HG03045 (cell line): ENCODE measurements at regions not wholly inside any gene's neighbourhood (a gene's known extent, or its start where the extent isn't known, plus 50 kb on each side); places are given as distances from the start of the nearest gene placed in this dataset.

Source experiments
- ATAC-seq: cut with Tn5 transposase; IDR thresholded peaks from one replicate; pipeline ENCODE4 v1.9.1; 2021; ENCODE audit warnings: mild to moderate bottlenecking, moderate library complexity; ENCODE audit not compliant: unreplicated experiment

GRCh38 chr5:106172681-106173532, 1497.8 kb downstream of the EFNA5 start:
- no peak for ATAC-seq

DNA sequence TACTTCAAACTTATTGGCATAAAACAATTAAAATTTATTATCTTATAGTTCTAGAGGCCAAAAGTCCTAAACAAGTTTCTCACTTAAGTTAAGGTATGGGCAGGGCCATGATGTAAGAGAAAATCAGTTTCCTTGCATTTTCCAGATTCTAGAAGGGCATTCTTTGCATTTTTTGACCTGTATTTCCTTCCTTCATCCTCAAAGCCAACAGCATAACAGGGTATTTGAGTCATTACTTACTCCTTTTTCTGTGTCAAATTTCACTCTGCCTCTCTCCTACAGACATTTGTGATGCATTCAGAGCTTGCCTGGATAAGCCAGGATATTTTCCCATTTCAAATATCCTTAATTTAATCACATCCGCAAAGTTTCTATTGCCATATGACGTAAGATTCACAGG, 1499.0 kb downstream of the EFNA5 start:
- no peak for ATAC-seq

DNA sequence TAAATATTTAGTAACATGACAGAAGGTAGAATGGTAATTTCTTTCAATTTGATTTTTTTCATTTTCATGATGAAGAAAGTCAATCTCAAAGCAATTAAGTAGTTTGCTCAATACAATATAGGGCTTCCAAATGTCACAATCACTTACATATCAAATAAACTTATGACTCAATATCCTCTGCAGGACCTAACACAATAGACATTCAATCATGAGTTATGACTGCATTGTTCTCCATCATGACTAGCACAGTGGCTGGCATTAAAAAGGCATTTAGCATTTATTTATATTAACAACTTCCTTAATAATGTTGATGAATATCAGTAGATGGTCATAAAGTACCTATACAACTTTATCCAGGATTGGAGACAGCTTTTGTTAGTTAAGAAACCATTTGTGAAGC, 1499.6 kb downstream of the EFNA5 start:
- ATAC-seq: no peak

DNA sequence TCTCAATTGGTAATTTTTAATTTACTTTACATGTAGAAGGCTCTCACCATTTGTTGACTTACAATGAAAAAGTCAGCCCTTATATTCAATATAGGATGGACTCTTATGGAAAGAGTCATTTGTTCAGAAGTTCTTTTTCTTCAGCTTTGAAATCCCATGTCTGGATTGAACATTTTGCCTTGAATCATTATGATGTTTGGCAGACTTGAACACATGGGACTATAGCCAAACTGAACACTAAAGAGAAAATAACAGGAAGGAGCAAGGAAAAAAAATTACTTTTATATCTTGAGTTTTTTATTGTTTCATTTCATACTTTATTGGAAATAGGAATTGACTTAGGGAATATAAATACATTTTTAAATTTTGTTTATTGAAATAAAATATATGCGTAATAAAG, 1503.0 kb downstream of the EFNA5 start:
- ATAC-seq: no peak

GRCh38 chr5:106163233-106163632, 1507.5 kb downstream of the EFNA5 start:
- ATAC-seq: no peak

DNA sequence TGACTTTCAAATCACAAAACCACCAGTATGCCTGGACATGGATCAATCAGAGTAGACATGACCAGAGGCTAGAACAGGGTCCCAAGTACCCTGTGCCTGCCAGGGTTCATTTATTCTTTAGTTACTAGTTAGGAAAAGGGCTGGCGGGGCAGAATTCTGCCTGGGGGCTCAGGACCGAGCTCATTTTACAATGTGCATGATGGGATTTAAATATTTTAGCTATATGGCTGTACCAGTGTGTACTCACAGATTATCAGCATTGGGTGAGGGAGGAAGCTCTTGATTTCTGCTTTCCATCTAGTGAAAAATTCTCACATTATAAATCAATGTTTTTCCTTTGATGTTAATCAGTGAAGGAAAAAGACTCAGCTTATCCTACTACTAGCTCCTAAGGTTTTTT, 1511.1 kb downstream of the EFNA5 start:
- no peak for ATAC-seq

- no peak for ATAC-seq
Measured at GRCh38 chr5:106154280-106154716, 1516.4 kb downstream of the EFNA5 start.

GRCh38 chr5:106152569-106152968, 1518.2 kb downstream of the EFNA5 start:
- ATAC-seq: no peak

GRCh38 chr5:106142116-106142515, 1528.6 kb downstream of the EFNA5 start:
- ATAC-seq: no peak

DNA sequence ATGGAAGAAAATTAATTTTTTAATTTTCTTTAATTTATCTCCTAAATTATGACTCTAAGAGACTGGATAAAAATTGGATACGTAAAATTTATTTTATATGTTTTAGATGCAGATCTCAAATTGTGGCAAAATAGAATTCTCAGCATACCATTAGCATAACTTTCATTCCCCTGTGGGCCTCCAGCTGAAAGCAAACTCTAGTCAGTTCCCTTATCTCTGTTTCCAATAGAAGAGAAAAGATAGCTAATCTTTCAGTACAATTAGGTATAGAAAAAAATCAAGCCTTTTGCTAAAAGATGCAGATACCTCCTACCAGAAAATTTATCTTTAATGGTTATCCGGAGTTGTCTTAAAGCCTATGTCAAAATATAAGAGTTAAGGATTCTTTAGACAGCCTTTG, 1530.6 kb downstream of the EFNA5 start:
- ATAC-seq: no peak

- ATAC-seq: no peak
Measured at GRCh38 chr5:106136061-106136460, 1534.7 kb downstream of the EFNA5 start.

- no peak for ATAC-seq
Measured at GRCh38 chr5:106135473-106135872, 1535.3 kb downstream of the EFNA5 start.

GRCh38 chr5:106134549-106134948, 1536.2 kb downstream of the EFNA5 start:
- no peak for ATAC-seq

- peak; percentile 87 for ATAC-seq
Measured at GRCh38 chr5:106127985-106128384, 1542.8 kb downstream of the EFNA5 start.

DNA sequence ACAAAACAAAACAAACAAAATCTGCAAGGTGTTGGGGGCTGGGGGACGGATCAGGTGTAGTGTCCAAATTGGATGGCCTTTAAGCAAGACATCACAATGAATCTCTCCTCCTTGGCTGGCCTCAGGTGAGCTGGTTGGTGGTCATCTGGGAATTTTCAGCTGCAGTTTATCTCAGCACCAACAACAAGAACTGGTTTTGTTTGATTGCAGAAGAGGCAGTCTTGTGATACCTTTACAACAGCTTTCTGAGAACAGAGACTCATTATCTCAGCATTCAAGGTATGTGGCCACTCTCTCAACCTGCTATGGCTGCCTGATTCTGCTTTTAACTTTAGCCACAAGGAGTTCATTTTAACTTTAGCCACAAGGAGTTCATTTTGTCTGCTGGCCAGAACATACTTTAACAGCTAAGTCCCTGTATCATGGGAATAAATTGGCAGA, 1543.4 kb downstream of the EFNA5 start:
- no peak for ATAC-seq

GRCh38 chr5:106121972-106122605, 1548.6 kb downstream of the EFNA5 start:
- ATAC-seq: peak; percentile 70

- ATAC-seq: no peak
Measured at GRCh38 chr5:106116682-106117081, 1554.1 kb downstream of the EFNA5 start.

DNA sequence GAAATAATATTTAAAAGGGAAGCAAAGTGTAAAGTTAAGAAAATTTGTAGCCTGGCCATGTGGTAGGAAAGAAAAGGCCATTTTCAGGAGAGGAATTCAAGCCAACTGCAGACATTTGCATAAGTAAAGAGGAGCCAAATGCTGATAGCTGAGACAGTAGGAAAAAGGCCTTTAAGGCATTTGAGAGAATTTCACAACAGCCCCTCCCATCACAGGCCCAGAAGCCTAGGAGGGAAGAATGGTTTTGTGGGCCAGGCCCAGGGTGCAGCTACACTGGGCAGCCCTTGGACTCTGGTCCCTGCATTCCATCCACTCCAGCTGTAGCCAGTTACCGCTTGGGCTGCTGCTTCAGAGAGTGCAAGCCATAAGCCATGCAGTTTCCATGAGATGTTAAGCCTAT, 1556.8 kb downstream of the EFNA5 start:
- ATAC-seq: no peak

DNA sequence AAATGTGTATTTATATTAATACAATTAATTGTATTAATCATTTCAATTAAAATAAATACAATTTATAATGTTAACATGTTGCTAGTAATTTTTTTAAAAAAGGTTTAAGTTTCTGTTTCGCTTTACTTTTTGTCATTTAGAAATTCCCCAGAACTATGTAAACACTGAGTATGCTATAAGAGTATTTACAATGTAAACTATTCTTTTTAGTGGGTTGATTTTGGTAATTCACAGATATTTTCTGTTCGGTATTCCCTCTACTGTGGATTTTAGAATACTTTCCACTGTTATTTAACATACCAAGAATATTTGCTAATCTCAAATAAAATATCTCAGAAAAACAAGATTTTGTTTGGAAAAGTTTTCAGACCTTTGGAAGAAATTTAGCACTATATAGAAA, 1564.4 kb downstream of the EFNA5 start:
- no peak for ATAC-seq

DNA sequence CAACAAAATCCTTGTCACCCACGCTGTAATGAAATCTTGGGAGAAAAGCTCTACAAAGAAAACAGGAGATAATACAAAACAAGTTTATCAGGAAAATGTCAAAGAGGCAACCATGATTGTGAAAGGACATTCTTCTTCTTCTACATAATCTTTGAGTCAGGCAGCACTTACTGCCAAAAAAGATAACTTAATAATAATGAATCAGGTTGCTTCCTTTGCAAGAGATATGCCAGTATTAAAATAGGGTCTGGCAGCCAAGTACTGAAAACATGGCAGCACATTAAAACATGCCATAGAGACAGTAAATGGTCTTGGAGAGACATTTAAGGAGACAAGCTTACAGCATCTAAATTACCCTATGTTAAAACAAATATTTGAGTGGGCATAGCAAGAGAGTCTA, 1573.4 kb downstream of the EFNA5 start:
- ATAC-seq: no peak

DNA sequence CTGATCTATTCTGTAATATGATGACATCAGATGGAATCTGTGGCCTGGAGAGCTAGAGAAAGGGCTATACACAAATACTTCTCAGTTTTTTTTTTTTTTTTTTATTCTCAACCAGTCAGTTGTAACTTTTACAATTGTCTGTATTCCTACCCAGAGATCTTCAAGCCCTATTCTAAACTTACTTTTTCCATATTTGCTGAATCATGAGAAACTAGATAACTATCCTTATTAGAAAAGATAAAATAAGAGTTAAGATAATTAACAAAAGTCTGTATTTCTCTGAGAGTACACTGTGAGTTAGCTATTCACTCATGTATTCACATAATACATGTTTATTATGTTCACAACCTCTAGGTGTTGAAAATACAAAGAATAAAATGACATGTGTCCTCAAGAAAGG, 1575.9 kb downstream of the EFNA5 start:
- no peak for ATAC-seq

DNA sequence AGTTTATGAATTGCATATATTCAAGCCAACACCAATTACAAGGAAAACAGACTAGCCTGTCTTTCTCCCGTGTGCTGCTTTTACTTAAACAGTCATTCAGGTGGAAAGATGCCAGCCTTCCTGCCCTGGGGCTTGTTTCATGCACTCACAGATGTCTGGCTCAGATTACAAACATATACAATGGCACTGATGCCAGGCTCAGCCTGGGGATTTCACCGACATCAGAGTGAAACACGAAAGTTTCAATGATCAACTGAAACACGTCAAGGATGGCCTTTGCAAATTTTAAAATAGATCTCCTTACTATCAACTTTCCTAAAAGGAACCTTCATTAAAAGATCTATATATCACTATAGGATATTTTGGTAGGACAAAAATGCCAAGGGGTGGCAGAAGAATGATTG, 1576.5 kb downstream of the EFNA5 start:
- no peak for ATAC-seq
